HFF-Myc (cell line): ENCODE measurements at regions not wholly inside any gene's neighbourhood (a gene's known extent, or its start where the extent isn't known, plus 50 kb on each side); places are given as distances from the start of the nearest gene placed in this dataset.

ENCODE experiments used
- DNase-seq: peaks from one replicate; pipeline ENCODE4 v3.0.0-alpha.2; 2011; ENCODE audit warnings: low read depth; ENCODE audit errors: extremely low read depth
- H3K4me3 ChIP-seq: replicated peaks from 2 replicates; pipeline ENCODE4 v1.5.1; 2011; ENCODE audit warnings: low read depth, mild to moderate bottlenecking, control low read depth, low read length
- CTCF ChIP-seq: IDR thresholded peaks from 2 replicates; pipeline ENCODE4 v1.5.1; 2012; ENCODE audit warnings: mild to moderate bottlenecking, low read depth, low read length, control low read depth; ENCODE audit errors: missing control alignments

GRCh38 chr3:107970993-107971580 lies 119.7 kb downstream of the CD47 start:
- H3K4me3 ChIP-seq: no peak overlapping the region
- no peak for DNase-seq
- no peak for TF ChIP-seq CTCF

GRCh38 chr3:107969994-107970819 lies 120.6 kb downstream of the CD47 start:
- DNase-seq: no peak
- no peak for TF ChIP-seq CTCF
- H3K4me3 ChIP-seq: no peak overlapping the region

GRCh38 chr3:107969525-107969924 lies 121.3 kb downstream of the CD47 start:
- no peak overlapping the region for H3K4me3 ChIP-seq
- no peak for DNase-seq
- TF ChIP-seq CTCF: no peak

DNA sequence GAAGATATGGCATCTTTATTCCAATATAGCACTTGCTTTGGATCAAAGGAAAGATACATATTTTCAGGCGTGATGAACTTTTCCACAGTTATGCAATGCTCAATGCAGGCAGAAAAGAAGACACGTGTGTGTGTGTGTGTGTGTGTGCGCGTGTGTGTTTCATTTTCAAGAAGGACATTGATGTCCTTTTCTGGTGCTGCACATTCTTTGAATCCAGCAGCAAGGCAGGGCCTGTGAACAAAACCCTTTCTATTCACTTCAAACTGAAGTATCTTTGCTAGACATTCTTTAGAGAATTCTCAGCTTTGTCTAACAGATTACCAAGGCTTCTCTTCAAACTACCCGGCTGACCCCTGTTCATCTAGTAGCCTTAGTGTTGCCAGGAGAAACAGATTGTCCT lies 124.6 kb downstream of the CD47 start:
- no peak for DNase-seq
- no peak for TF ChIP-seq CTCF
- H3K4me3 ChIP-seq: no peak overlapping the region

GRCh38 chr3:107965136-107965655 lies 125.6 kb downstream of the CD47 start:
- no peak overlapping the region for H3K4me3 ChIP-seq
- DNase-seq: no peak
- TF ChIP-seq CTCF: no peak

DNA sequence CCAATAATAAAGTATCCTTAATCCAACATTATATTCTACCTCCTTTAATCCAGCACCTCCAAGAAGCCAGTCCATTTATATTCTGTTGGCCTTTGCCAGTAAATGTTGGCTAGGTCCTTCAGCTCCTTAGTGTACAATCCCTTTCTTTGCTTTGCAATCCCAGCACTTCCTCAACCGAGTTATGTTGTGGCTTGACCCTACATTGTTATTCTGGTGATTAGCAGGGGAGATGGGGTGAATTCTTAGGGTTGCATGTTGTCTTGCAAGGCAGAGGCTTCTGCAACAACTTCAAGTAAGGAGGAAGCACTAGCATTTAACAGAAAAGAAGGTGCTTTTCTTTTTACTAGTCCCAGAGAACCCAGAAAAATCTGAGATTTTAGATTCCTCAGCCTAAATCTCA lies 127.2 kb downstream of the CD47 start:
- DNase-seq: no peak
- no peak overlapping the region for H3K4me3 ChIP-seq
- no peak for TF ChIP-seq CTCF
